HCEC 1CT (cell line): ENCODE measurements at regions not wholly inside any gene's neighbourhood (a gene's known extent, or its start where the extent isn't known, plus 50 kb on each side); places are given as distances from the start of the nearest gene placed in this dataset.
A peak's percentile ranks its signal among the peaks of the same experiment; 100 is the strongest.
"Not testable (repeated sequence)": the region's sequence is repeated elsewhere in the genome, so short reads cannot be mapped to it uniquely, and the experiment has no call there.

ENCODE experiments used
- DNase-seq: peaks from one replicate; pipeline ENCODE4 v3.0.0-alpha.2; 2017

DNA sequence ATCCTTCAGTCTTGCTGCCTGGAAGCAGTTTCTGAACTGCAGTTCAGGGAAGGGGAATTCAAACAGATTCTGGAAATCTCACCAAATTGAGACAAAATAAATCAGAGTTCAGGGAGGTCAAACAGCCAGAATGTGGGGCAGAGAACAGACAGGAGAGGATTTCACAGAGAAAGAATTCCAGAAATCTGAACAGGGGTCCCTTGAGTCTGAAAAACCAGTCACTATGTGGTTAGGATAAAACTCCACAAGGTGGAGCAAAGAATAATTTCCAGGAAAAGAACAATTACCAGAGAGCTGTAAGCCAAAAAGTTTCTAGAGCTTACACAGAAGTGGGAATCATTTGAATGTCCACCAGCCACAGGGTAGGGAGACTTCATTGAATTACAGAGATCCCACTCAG is 84.7 kb downstream of the URB2 start:
- DNase-seq: no peak

DNA sequence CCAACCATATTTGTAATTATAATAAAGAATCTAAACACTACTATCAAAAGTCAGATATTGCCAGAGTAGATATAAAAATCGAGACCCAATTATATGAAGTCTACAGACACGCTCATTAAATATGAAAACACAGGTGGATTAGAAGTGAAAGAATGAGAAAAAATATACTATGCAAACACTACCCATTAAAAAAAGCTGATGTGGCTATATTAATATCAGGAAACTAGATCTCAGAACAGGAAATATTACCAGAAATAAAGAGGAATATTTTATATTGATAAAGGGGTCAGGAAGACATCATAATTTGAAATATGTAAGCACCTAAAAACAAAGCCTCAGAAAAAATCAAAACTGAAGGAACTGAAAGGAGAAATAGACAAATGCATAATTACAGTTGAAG is 88.3 kb downstream of the URB2 start:
- no peak for DNase-seq

DNA sequence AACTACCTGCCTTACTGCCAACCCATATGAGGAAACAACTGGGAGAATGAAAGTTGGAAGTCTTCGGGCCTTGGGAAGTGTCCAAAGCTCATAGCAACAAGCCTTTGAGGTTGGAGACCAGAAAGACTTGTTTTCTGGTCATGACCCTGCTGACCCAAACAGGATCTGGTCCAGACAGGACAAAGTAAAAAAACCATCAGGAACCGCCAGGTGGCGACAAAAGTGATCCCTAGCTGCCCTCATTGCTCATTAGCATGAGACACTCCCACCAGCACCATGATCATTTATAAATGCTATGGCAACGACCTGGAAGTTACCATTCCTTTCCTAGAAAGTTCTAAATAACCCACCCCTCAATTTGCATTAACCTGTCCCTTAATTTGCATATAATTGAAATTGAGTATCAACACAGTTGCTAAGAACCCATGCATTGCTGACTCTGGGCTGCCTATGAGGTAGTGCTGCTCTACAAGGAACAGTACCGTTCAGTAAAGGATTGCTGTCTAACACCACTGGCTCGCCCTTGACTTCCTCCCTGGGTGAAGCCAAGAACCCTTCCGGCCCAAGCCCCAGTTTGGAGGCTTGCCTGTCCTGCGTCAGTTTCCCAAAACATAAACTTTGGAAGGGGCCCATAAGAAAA is 89.0 kb downstream of the URB2 start:
- no peak for DNase-seq

DNA sequence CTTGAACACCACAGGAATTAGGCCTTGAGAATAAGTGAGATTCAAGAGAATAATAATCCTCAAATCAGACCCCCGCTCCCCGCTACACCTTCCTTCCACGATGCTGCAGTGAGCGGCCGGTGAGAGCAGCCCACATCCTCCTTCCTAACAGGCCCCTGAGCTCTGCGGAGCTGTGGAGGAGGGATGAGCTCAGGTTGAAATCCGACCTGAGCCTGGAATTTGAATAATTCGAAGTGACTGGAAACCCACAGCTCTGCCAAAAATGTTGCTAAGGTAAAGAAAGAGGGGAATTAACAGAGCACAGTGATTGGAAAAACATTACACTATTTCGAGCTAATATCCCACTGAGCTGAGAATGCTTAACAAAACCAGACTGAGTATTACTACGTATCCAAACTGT is 90.0 kb downstream of the URB2 start:
- DNase-seq: no peak

DNA sequence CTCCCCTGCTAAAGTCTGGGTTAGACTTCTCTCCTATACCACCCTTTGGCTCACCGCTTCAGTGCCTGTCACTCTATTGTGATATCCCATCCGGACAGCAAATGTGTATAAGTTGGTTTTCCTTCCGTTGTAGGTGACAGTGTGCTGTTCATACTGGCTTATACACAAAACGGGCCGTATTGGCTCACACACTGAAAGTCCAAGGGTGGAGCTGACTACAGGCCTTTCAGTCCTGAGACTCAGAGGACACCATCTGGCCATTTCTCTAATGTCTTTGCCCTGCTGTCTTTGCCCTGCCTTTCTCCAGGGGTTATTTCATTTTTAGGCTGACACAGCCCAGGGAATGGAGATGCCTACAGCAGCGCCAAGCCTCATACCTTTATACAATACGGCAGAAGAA is 90.7 kb downstream of the URB2 start:
- DNase-seq: no peak

DNA sequence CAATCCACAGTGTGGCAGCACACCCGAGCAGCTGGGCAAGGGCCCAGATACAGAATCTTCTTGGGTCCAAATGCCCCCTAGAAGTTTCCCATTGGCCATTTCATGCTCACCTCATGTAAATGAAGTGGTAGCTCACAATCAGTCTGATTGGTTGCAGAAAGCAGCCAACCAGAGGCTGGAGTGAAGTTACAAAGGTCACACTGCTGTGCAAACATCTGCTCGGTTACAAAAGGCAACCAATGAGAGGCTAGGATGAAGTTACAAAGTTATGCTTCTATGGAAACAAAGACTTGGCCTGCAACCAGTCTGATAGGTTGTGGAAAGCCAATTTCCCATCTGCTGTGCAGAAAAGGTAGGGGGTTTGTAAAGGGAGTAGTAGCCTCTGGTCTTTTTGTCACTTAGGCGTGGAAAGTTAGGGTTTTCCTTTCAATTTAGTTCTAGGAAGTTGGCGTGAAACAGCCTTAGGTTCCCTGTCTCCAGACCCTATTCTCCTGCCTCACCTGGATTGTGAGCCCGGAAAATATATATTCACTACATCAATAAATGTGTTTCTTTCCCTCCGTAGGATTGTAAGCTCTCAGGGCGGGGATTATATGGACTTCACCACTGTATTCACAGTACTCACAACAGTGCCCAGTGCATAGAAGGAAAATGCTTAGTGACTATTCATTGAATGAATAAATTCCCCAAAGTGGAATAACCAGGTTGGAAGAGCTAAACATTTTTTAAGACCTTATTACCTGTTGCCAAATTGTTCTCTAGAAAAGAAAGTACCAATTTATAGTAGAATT is 91.9 kb downstream of the URB2 start:
- DNase-seq: no peak

DNA sequence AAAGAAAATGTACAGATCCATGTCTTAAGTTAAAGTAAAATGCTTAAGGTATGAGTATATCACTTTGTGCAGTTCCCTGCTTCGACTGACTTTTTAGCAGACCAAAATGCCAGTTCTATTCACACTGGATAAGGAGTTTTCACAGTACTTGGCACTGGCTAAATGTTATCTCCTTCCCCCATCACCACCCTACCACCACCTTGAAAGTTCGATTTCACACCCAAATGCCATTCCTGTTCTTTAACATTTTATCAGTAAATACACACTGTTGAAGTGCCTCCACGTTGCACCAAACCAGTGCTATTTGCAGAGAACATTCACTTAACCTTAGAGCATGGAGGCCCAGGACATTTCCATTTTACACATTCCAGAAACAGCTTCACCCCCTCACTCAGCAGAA is 100.0 kb downstream of the URB2 start:
- no peak for DNase-seq

DNA sequence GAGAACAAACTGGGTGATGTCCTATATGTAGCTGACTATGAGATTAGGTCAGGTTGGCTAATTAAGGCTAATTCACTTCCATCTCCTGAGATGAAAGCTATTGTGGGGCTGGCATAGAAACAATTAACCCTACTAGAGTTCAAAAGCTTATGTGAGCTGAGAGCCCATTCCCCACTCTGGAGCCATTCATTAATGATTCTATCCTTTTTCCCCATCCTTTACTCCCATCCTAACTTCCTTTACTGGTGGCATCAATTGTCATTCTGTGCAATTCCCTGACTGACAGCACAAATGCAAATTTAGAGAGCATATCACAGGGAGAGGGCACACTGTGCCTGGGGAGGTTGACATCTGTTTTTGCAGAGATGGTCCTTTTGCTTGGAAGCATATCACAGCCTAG is 103.9 kb downstream of the URB2 start:
- no peak for DNase-seq

DNA sequence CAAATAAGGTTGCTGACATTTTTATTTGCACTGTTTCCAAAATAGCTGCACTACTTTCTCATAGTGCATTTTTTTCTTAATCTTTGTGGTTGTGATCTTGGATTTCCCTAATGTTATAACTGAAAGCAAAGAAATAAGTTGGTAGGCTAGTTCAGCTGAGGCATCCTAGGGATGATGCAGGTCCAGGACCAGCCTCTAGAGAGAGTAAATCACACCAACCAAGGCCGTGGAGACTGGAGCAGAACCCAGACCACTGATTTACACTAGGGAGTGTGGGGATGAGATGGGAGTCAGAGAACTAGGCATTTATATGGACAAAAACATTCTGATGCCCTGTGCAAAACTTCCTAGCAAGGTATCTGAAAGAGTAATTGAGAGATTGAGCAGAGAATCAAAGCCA is 104.5 kb downstream of the URB2 start:
- DNase-seq: no peak

DNA sequence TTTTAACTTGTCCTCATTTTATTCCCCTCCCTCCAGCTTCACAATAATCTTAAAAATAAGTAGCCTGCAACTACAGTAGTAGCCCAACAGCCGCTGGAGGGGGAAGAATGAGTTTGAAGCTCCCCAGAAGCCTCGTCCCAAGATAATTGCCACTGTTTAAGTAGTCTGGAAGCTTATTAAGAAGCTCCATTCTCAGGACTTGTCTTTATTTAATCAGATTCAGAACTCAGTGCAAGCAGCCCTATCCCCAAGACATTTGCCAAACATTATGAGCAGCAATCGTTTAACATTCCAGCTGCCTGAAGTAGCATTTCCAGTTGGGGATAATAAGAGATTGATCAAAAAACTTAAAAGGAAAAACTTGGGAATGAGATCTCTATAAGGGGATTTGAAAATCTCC is 106.0 kb downstream of the URB2 start:
- DNase-seq: no peak

DNA sequence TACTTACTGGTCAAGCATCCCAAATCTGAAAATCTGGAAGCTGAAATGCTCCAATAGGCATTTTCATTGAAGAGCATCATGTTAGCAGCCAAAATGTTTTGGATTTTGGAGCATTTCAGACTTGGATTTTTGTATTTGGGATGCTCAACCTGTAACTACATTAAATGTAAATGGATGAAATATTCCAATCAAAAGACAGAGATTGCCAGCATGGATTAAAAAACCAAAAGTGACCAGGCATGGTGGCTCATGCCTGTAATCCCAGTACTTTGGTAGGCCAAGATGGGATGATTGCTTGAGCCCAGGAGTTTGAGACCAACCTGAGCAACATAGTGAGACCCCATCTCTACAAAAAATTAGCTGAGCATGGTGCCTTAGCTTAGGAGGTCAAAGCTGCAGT is 110.3 kb downstream of the URB2 start:
- DNase-seq: no peak

DNA sequence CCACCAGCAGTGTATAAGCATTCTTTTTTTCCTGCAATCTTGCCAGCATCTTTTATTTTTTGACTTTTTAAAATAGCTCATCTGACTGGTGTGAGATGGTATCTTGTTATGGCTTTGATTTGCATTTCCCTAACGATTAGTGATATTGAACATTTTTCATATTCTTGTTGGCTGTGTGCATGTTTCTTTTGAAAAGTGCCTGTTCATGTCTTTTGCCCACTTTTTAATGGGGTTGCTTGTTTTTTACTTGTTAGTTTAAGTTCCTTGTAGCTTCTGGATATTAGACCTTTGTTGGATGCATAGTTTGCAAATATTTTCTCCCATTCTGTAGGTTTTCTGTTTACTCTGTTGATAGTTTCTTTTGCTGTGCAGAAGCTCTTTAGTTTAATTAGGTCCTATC is 116.6 kb downstream of the URB2 start:
- not testable (repeated sequence) for DNase-seq

DNA sequence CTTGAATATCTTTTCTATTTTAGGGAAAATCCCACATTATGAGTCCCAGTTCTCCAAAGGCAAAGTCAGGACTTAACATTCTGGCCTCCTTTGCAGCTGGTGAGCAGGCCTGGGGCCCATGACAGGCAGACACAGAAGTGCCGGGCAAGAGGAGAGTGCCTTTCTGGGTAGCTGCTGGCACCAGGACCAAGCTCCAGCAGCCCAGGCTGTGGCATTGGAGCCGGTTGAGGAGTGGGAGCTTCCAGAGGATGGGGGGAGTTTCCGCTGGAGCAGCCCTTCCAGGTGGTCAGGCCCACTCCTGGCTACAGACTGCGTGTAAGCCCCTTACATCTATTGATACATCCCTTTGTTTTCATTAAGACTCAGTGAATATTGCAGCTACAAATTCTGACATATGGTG is 123.9 kb downstream of the URB2 start:
- no peak for DNase-seq

DNA sequence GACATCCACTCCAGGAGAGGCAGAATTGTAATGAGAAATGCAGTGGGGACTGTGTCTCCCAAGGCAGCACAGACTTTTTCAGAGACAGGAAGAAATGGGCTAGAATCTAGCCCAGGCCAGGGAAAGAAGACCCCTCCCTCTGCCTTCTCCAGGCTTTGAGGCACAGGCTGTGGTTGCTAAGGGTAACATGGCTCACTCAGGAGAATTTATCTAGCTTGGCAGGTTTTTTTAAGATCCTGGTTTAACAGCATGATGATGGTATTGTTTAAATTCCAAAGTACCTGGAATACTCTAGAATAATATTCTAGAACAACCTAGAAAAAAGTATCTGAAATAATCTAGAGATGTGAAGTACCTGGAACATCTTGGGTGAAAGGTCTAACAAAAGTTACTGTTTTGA is 125.6 kb downstream of the URB2 start:
- DNase-seq: no peak

DNA sequence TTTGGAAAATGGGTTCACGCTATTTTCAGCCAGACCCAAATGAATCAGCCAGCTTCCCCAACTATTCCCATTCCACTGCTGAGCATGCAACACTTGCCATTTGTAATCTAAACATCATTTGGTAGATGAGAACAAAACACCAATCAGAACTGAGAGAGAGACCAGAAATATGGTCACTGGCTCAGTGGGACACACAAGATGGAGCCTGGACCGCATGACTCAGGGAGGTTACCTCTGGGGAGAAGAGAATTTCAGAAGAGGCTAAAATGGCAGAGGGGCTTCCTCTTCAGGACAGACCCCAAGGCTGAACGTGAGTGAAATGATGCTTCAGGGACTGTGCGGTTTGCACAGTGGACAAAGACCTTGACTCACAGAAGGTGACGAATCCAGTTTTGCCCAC is 126.6 kb downstream of the URB2 start:
- DNase-seq: no peak

DNA sequence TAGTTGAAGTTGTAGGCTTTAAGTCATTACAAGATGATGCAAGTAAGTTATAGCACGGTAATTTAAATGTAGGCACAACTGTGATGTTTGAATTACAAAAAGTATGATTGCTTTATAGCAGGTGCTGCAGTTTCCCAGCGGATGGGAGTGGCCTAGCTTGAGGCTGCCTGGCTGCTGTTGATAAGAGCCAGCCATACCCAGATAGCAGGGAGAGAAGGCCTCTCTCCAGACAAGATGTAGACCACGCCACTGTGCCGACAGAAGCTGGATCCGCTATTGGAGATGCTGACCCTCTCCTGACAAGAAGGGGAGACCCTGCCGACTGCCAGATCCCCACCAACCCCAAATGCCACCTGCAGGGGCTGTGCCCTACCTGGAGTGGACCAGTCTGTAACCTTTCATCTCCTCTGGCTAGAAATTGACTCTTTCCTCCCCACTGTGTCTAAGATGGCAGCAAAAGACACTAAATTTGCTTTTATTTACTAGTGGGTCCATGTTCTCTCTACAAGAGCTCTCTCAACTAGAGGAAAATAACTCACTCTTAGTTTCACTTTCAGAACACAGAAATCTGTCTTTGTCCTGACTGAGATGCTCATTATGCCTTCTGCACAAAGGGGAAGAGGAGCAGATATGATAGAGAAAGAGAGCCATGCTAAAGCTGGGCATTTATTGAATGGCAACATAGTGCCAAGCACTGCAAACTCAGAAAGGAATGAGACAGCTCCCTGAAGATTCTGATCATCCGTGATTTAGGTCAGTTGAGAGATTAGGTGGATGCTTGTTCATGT is 127.9 kb downstream of the URB2 start:
- DNase-seq: no peak

DNA sequence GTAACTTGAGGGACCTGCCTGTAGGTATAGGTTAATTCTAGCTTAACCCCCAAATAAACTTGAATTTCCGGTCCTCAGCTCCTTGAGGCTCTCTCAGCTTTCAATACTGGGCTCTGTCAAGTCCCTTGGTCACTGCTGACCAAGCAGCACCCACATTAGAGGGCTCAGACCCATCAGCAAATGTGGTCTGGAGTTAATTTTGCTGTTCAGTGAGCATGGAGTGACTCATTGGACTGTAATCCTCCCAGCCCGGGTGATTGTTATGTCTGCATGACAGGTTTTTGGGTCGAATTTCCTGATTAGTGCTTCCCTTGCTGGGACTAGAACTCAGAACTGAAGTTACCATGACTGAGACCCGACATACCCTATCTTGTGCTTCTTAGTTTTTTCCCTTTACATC is 130.6 kb downstream of the URB2 start:
- peak; percentile 68 for DNase-seq

DNA sequence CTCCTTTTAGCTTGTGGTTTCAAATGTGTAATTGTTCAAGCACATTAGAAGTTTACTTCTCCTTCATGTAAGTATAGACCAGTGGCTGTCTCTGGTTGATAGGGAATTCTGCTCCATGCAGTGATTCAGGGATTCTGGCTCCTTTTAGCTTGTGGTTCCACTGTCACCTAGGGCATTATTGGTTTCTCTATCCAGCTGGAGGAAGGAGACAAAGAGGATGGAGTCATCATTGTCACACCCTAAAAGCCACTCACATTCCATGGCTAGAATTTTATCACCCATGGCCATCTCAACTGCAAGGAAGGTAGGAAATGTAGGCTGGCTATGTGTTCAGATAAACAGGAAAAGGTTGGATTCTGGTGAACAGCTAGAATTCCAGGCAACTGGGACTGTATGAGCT is 131.2 kb downstream of the URB2 start:
- no peak for DNase-seq

DNA sequence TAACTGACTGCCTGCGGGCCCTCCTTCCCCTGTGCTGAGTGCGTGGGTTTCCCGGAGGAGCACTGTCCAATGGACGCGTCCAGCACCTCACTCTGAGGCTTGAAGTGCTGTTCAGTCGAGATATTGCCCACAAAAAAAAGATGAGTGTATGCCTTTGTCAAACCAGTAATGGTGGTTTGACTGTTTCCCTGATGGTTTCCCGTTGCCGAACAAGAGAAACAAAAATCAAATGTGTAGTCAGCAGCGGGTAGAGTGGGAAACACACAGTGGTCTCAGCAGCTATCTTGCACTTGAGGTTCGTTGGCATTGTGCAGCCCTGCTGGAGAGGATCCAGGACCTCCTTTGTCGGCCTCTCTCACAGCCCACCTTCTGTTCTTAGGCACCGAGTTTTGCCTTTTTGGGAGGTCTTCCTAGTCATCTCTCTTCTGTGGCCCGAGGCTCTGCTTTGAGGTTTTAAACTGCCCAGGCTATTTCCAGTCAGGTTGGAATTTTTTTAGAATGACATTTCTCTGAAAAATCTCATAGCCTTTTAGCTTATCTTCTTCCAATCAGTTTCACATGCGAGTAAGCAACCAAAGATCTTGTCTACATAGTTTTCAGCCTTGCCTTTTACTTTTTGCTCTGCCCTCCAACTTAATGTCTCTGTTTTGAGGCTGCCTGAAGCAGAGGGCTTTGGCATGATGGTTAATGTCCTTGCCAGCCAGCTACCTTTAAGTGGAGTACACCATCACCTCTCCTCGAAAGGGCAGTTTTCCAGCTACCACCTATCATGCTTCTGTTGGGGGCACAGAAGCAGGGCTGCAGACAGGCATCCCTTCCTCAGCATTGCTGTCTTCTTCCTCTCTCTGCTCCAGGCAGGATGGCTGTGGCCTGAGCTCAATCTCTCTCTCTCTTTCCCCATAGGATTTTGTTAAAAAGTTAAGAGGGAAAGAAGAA is 132.3 kb downstream of the URB2 start:
- no peak for DNase-seq

DNA sequence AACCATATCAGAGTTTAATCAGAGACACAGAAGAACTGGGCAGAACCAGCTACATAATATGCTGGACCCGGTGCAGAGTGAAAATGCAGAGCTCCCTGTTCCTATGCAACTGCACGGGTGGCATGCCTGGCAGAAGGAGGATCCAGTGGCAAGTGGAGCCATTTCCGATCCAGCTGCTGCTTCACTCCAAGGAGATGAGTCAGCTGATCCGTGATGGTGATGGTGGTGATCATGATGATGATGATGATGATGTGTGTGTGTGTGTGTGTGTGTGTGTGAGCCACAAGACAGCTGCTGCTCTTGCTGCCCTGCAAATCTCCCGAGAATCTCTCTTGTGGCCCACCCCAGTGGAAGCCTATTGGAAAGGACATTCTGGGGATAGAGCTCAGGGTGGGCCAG is 133.0 kb downstream of the URB2 start:
- DNase-seq: peak; percentile 62

DNA sequence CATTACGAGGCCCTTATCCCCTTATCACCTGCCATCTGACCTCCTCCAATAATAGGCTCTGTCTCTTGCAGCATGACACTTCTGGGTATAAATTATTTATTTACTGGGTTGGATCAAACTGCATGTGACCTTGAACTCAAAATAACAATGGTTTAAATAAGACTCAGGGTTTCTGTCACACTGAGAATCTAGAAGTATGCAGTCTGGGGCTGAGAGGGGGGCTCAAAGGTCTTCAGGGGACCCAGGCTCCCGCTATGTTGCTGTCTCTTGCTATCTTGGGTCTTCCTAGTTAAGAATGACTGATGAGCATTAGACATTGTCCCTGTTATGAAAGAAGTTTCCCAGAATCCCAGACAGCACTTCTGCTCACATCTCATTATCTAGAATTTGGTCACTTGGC is 133.5 kb downstream of the URB2 start:
- DNase-seq: no peak

DNA sequence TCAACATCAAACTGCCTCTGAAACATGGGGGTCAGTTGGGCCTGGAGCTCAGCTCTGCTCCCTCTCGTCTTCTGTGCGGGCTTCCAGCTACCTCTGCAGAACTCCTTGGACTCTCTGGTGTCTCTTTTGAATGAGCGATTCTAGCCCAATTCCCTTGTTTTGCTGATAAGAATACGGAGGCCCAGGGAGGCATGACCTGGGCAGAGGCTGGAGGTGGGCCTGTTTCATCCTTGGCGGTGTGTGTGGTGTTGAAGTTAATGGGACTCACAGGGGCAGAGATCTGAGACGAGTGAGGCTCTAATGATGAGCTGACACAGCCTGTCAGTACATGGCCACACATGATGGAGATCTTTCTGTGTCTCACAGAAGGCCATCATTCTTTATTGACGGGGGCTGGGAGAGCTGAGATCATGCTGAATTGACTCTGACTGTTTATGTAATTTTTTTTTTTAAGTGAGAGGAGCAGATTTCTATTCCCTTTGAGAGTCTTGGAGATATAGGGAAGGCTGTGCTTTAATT is 134.5 kb downstream of the URB2 start:
- no peak for DNase-seq

DNA sequence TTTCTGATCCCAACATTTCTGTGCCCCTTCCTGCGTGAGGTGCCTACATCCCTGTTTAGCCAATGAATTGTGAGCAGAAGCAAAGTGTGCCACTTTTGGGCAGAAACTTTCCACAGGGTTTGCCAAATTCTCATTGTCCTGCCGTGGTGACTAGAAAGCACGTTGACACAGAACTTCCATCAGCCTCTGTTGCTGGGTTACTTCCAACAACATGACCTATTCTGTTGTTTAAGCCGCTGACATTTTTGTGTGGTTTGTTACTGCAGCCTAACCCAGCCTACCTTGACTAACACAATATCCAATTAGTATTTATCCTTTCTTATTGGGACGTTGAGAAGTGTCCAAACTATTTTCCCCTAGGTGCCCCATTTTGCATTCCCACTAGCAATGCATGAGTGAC is 136.8 kb downstream of the URB2 start:
- DNase-seq: no peak
